Body of pancreas (tissue), 4 donors: ENCODE measurements at regions not wholly inside any gene's neighbourhood (a gene's known extent, or its start where the extent isn't known, plus 50 kb on each side); places are given as distances from the start of the nearest gene placed in this dataset.

Experiments used
- CTCF ChIP-seq, 7 experiments: fragments of 450-650 bp in 4 of 7; fragments of 200-600 bp in 3 of 7; sonication (generic) in 3 of 7; IDR thresholded peaks; one replicate each; pipeline ENCODE4 v1.5.1; 2016 to 2019; ENCODE audit warnings: antibody characterized with exemption in 7 of 7
- POLR2A ChIP-seq, 3 donors: fragments of 450-650 bp; IDR thresholded peaks; one replicate each; pipeline ENCODE4 v1.6.1; 2016; ENCODE audit warnings: antibody characterized with exemption in 3 of 3, mild to moderate bottlenecking in 2 of 3

DNA sequence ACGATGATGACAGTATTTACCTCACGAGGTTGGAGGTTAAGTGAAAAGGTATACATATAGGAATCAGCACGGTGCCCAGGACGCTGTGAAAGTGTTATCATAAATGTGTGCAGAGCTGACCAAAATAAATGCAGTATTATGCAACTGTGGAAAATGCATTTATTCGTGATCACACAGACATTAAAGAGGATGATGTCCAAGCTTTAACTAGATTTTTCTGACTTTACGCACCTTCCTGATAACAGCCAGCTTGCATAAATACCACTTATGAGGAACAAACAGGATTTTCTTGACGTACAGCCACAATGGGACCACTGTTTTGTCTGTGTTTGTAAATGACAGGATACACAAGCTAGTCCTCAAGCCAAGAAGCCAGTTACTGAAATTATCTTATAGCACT lies 71.4 kb upstream of the ATP10B start:
- TF ChIP-seq CTCF (IDR thresholded peaks at IDR 0.05) (no peak), POLR2A (IDR thresholded peaks at IDR 0.05) (no peak)
